ENCODE measurements at regions not wholly inside any gene's neighbourhood (a gene's known extent, or its start where the extent isn't known, plus 50 kb on each side); places are given as distances from the start of the nearest gene placed in this dataset.

DNA sequence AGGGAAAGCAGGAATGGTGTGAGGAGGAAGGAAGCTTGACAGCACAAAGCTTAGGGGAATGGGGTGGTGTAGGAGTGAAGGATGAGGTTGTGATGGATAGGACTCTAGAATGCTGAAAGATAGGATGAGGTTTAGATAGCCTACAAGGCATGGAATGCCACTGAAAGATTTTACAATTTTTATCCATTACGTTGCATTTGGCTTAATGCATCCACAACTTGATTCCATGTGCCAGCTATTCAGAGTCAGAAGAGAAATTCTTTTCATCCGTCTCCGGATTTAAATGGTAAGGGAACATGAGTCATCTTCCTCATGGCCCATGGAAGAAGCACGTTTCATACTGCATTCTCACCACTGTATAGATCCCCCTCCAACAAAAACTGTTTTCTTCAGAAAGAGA lies 212.4 kb upstream of the BMPER start:
- no peak for TF ChIP-seq EZH2phosphoT487 (IDR thresholded peaks at IDR 0.05; ENCODE audit: low read length)
- TF ChIP-seq, protein P1, sequence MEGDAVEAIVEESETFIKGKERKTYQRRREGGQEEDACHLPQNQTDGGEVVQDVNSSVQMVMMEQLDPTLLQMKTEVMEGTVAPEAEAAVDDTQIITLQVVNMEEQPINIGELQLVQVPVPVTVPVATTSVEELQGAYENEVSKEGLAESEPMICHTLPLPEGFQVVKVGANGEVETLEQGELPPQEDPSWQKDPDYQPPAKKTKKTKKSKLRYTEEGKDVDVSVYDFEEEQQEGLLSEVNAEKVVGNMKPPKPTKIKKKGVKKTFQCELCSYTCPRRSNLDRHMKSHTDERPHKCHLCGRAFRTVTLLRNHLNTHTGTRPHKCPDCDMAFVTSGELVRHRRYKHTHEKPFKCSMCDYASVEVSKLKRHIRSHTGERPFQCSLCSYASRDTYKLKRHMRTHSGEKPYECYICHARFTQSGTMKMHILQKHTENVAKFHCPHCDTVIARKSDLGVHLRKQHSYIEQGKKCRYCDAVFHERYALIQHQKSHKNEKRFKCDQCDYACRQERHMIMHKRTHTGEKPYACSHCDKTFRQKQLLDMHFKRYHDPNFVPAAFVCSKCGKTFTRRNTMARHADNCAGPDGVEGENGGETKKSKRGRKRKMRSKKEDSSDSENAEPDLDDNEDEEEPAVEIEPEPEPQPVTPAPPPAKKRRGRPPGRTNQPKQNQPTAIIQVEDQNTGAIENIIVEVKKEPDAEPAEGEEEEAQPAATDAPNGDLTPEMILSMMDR (IDR thresholded peaks at IDR 0.05; ENCODE audit: low read length), result no peak

Measured in MM.1S (cell line).